ENCODE measurements at regions not wholly inside any gene's neighbourhood (a gene's known extent, or its start where the extent isn't known, plus 50 kb on each side); places are given as distances from the start of the nearest gene placed in this dataset.

DNA sequence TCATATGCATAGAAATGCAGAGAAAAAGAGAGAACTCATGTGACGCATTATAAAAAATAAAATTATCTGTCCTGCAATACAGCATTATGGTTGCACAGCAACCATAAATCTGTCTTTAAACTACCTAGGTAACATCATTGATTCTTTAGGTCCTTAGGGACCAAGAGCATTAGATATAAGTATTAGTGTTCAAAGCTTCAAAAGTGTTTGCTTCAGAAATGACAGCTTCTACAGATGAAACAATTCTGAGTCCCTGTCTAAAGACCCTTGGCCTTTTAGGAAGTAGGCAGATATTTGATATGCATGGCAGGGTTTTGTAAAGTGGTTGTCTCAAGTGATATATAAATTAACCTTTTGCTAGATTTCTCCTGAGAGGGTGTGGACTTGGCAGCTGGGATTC lies 454.2 kb downstream of the GBE1 start:
- TF ChIP-seq, protein P1, sequence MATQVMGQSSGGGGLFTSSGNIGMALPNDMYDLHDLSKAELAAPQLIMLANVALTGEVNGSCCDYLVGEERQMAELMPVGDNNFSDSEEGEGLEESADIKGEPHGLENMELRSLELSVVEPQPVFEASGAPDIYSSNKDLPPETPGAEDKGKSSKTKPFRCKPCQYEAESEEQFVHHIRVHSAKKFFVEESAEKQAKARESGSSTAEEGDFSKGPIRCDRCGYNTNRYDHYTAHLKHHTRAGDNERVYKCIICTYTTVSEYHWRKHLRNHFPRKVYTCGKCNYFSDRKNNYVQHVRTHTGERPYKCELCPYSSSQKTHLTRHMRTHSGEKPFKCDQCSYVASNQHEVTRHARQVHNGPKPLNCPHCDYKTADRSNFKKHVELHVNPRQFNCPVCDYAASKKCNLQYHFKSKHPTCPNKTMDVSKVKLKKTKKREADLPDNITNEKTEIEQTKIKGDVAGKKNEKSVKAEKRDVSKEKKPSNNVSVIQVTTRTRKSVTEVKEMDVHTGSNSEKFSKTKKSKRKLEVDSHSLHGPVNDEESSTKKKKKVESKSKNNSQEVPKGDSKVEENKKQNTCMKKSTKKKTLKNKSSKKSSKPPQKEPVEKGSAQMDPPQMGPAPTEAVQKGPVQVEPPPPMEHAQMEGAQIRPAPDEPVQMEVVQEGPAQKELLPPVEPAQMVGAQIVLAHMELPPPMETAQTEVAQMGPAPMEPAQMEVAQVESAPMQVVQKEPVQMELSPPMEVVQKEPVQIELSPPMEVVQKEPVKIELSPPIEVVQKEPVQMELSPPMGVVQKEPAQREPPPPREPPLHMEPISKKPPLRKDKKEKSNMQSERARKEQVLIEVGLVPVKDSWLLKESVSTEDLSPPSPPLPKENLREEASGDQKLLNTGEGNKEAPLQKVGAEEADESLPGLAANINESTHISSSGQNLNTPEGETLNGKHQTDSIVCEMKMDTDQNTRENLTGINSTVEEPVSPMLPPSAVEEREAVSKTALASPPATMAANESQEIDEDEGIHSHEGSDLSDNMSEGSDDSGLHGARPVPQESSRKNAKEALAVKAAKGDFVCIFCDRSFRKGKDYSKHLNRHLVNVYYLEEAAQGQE (IDR thresholded peaks at IDR 0.05) = no peak
- no peak for TF ChIP-seq CHD4 (IDR thresholded peaks at IDR 0.05; ENCODE audit: borderline replicate concordance)
- no peak for TF ChIP-seq JUN (IDR thresholded peaks at IDR 0.05)
- TF ChIP-seq JUNB (IDR thresholded peaks at IDR 0.05) = no peak
- no peak for TF ChIP-seq POLR2A (IDR thresholded peaks at IDR 0.05; ENCODE audit: low read length)
- TF ChIP-seq, protein P2, sequence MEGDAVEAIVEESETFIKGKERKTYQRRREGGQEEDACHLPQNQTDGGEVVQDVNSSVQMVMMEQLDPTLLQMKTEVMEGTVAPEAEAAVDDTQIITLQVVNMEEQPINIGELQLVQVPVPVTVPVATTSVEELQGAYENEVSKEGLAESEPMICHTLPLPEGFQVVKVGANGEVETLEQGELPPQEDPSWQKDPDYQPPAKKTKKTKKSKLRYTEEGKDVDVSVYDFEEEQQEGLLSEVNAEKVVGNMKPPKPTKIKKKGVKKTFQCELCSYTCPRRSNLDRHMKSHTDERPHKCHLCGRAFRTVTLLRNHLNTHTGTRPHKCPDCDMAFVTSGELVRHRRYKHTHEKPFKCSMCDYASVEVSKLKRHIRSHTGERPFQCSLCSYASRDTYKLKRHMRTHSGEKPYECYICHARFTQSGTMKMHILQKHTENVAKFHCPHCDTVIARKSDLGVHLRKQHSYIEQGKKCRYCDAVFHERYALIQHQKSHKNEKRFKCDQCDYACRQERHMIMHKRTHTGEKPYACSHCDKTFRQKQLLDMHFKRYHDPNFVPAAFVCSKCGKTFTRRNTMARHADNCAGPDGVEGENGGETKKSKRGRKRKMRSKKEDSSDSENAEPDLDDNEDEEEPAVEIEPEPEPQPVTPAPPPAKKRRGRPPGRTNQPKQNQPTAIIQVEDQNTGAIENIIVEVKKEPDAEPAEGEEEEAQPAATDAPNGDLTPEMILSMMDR (IDR thresholded peaks at IDR 0.05) = no peak
- TF ChIP-seq SMC3 (IDR thresholded peaks at IDR 0.05) = no peak
- no peak for TF ChIP-seq KDM5A (IDR thresholded peaks at IDR 0.05)

Data from A549 (cell line).